ENCODE measurements at regions not wholly inside any gene's neighbourhood (a gene's known extent, or its start where the extent isn't known, plus 50 kb on each side); places are given as distances from the start of the nearest gene placed in this dataset.

- H3K79me2 ChIP-seq (ENCODE audit: control insufficient read depth, insufficient read depth, low read length) = no peaks in the 10 kb centered on the region
- H3K4me1 ChIP-seq (ENCODE audit: control insufficient read depth, extremely low read depth, insufficient read depth, low read length) = peaks cover 15% of the 10 kb centered on the region
- H3K4me2 ChIP-seq (ENCODE audit: insufficient read depth, low read length) = no peak overlapping the region
- no peak overlapping the region for H3K4me3 ChIP-seq (replicated peaks in 1 of 3; ENCODE audit: insufficient read depth in 1 of 3, low read depth in 1 of 3, low read length in 3 of 3)
- peak; percentile 62 for FAIRE-seq
- H3K9me3 ChIP-seq (replicated peaks; ENCODE audit: control insufficient read depth, insufficient read depth, low read length) = no peaks in the 10 kb centered on the region
- DNase-seq (ENCODE audit: low read depth, low spot score) = peak; percentile 78
- TF ChIP-seq JUN (IDR thresholded peaks at IDR 0.05; ENCODE audit: borderline replicate concordance, insufficient read depth, insufficient read length, low read depth) = peak; percentile 3
- peak; percentile 28 for TF ChIP-seq FOS (IDR thresholded peaks at IDR 0.05; ENCODE audit: borderline replicate concordance, insufficient read depth, low read length)
- no peak for TF ChIP-seq EZH2 (IDR thresholded peaks at IDR 0.05; ENCODE audit: borderline replicate concordance, low read depth, low read length, severe bottlenecking)
- peak overlapping the region; percentile 40 for H3K27ac ChIP-seq (ENCODE audit: insufficient read depth, low read depth, low read length)
- H3K36me3 ChIP-seq (ENCODE audit: control insufficient read depth in 2 of 2, extremely low read depth in 1 of 2, insufficient read depth in 2 of 2, low read length in 2 of 2) = no peaks in the 10 kb centered on the region
- no TSS peak for BruUV-seq (replicated peaks)
- H3K9me1 ChIP-seq (replicated peaks; ENCODE audit: control insufficient read depth, extremely low read depth, insufficient read depth, low read length) = no peaks in the 10 kb centered on the region
- intact Hi-C loops (cut with micrococcal nuclease) = no loop called here
- dilution Hi-C loops (cut with MboI; ENCODE audit: extremely low pct_ligation_motif_present, low sequenced_read_pairs) = no loop called here
- no peaks in the 10 kb centered on the region for H3K27me3 ChIP-seq (ENCODE audit: control insufficient read depth in 2 of 2, insufficient read depth in 2 of 2, low read length in 2 of 2)
- no peaks in the 10 kb centered on the region for H4K20me1 ChIP-seq (replicated peaks; ENCODE audit: control insufficient read depth, extremely low read depth, insufficient read depth, low read length)
- H2AFZ ChIP-seq (ENCODE audit: low read depth, low read length) = no peak overlapping the region
- ChIA-PET CTCF (interaction anchor here (1.2 kb wide), 1 partner anchor 8 kb away, joined by 5 read pairs; no protein-coding TSS in a partner anchor), POLR2A (interaction anchor here (1.6 kb wide), 1 partner anchor 460 kb away, joined by 3 read pairs; no protein-coding TSS in a partner anchor)
- no peak overlapping the region for H3K9ac ChIP-seq (replicated peaks; ENCODE audit: extremely low read depth, insufficient read depth, low read length)
Observed at GRCh38 chr13:76425935-76426334, 460.3 kb downstream of the KCTD12 start.

GRCh38 chr13:76421011-76421410, 465.2 kb downstream of the KCTD12 start:
- H3K36me3 ChIP-seq (ENCODE audit: control insufficient read depth in 2 of 2, extremely low read depth in 1 of 2, insufficient read depth in 2 of 2, low read length in 2 of 2) = no peaks in the 10 kb centered on the region
- BruUV-seq (replicated peaks) = no TSS peak
- FAIRE-seq = no peak
- no peak overlapping the region for H3K27ac ChIP-seq (ENCODE audit: insufficient read depth, low read depth, low read length)
- no peak overlapping the region for H3K9ac ChIP-seq (replicated peaks; ENCODE audit: extremely low read depth, insufficient read depth, low read length)
- dilution Hi-C loops (cut with MboI; ENCODE audit: extremely low pct_ligation_motif_present, low sequenced_read_pairs) (no loop called here), intact Hi-C loops (cut with micrococcal nuclease) (no loop called here)
- no peak for DNase-seq (ENCODE audit: low read depth, low spot score)
- H2AFZ ChIP-seq (ENCODE audit: low read depth, low read length) = no peak overlapping the region
- H4K20me1 ChIP-seq (replicated peaks; ENCODE audit: control insufficient read depth, extremely low read depth, insufficient read depth, low read length) = no peaks in the 10 kb centered on the region
- no peak overlapping the region for H3K4me3 ChIP-seq (replicated peaks in 1 of 3; ENCODE audit: insufficient read depth in 1 of 3, low read depth in 1 of 3, low read length in 3 of 3)
- ChIA-PET CTCF (no interaction called here), POLR2A (interaction anchor here (0.6 kb wide), 1 partner anchor 186 kb away, joined by 3 read pairs; no protein-coding TSS in a partner anchor)
- no peaks in the 10 kb centered on the region for H3K79me2 ChIP-seq (ENCODE audit: control insufficient read depth, insufficient read depth, low read length)
- TF ChIP-seq MYC (IDR thresholded peaks at IDR 0.05; ENCODE audit: low read depth, low read length) (no peak), MAX (IDR thresholded peaks at IDR 0.05; ENCODE audit: insufficient read depth, insufficient read length) (no peak), POLR2A (IDR thresholded peaks at IDR 0.05; ENCODE audit: low read depth, low read length) (no peak), JUN (IDR thresholded peaks at IDR 0.05; ENCODE audit: borderline replicate concordance, insufficient read depth, insufficient read length, low read depth) (no peak), POLR2AphosphoS5 (IDR thresholded peaks at IDR 0.05; ENCODE audit: insufficient read depth, low read depth, low read length) (no peak), EZH2 (IDR thresholded peaks at IDR 0.05; ENCODE audit: borderline replicate concordance, low read depth, low read length, severe bottlenecking) (no peak), CTCF (IDR thresholded peaks at IDR 0.05; ENCODE audit: extremely low read depth in 1 of 2, insufficient read depth in 1 of 2, low read depth in 1 of 2, low read length in 2 of 2) (no peak), FOS (IDR thresholded peaks at IDR 0.05; ENCODE audit: borderline replicate concordance, insufficient read depth, low read length) (no peak), GATA2 (IDR thresholded peaks at IDR 0.05; ENCODE audit: insufficient read depth, insufficient read length, low read depth, low read length) (no peak)
- no peaks in the 10 kb centered on the region for H3K27me3 ChIP-seq (ENCODE audit: control insufficient read depth in 2 of 2, insufficient read depth in 2 of 2, low read length in 2 of 2)
- H3K4me2 ChIP-seq (ENCODE audit: insufficient read depth, low read length) = no peak overlapping the region
- H3K9me1 ChIP-seq (replicated peaks; ENCODE audit: control insufficient read depth, extremely low read depth, insufficient read depth, low read length) = no peaks in the 10 kb centered on the region
- H3K9me3 ChIP-seq (replicated peaks; ENCODE audit: control insufficient read depth, insufficient read depth, low read length) = no peaks in the 10 kb centered on the region
- H3K4me1 ChIP-seq (ENCODE audit: control insufficient read depth, extremely low read depth, insufficient read depth, low read length) = peaks cover under 1% of the 10 kb centered on the region

Data from endothelial cell of umbilical vein (primary cell).